ENCODE measurements at regions not wholly inside any gene's neighbourhood (a gene's known extent, or its start where the extent isn't known, plus 50 kb on each side); places are given as distances from the start of the nearest gene placed in this dataset.
A peak's percentile ranks its signal among the peaks of the same experiment; 100 is the strongest.
"Not testable (repeated sequence)": the region's sequence is repeated elsewhere in the genome, so short reads cannot be mapped to it uniquely, and the experiment has no call there.

- DNase-seq: no peak
These were observed 1351.3 kb upstream of the CHAC2 start for GRCh38 chr2:52416340-52416739.

GRCh38 chr2:52414561-52415295, 1352.9 kb upstream of the CHAC2 start:
- no peak for DNase-seq

GRCh38 chr2:52409308-52410118, 1358.1 kb upstream of the CHAC2 start:
- not testable (repeated sequence) for DNase-seq

GRCh38 chr2:52405980-52406379, 1361.6 kb upstream of the CHAC2 start:
- DNase-seq: no peak

GRCh38 chr2:52404866-52405265, 1362.7 kb upstream of the CHAC2 start:
- DNase-seq: no peak

GRCh38 chr2:52404046-52404445, 1363.6 kb upstream of the CHAC2 start:
- no peak for DNase-seq

GRCh38 chr2:52402128-52402527, 1365.5 kb upstream of the CHAC2 start:
- DNase-seq: no peak

- DNase-seq: no peak
These were observed 1364.9 kb upstream of the NRXN1 start for GRCh38 chr2:52396836-52397235.

- DNase-seq: no peak
These were observed 1364.0 kb upstream of the NRXN1 start for GRCh38 chr2:52395912-52396311.

- DNase-seq: no peak
These were observed 1359.7 kb upstream of the NRXN1 start for GRCh38 chr2:52391621-52392020.

- no peak for DNase-seq
These were observed 1358.7 kb upstream of the NRXN1 start for GRCh38 chr2:52390651-52391050.

- DNase-seq: no peak
These were observed 1356.1 kb upstream of the NRXN1 start for GRCh38 chr2:52387937-52388590.

GRCh38 chr2:52386433-52387030, 1354.6 kb upstream of the NRXN1 start:
- peak in 1 of 2 experiments; percentile 14 for DNase-seq

GRCh38 chr2:52383541-52383940, 1351.6 kb upstream of the NRXN1 start:
- no peak for DNase-seq

- no peak for DNase-seq
These were observed 1337.2 kb upstream of the NRXN1 start for GRCh38 chr2:52369178-52369577.

GRCh38 chr2:52368141-52368540, 1336.2 kb upstream of the NRXN1 start:
- no peak for DNase-seq

- DNase-seq: no peak
These were observed 1334.0 kb upstream of the NRXN1 start for GRCh38 chr2:52365946-52366345.

- DNase-seq: no peak
These were observed 1324.6 kb upstream of the NRXN1 start for GRCh38 chr2:52356556-52356955.

GRCh38 chr2:52347292-52347691, 1315.4 kb upstream of the NRXN1 start:
- DNase-seq: no peak

GRCh38 chr2:52345676-52346075, 1313.7 kb upstream of the NRXN1 start:
- no peak for DNase-seq

- DNase-seq: no peak
These were observed 1313.2 kb upstream of the NRXN1 start for GRCh38 chr2:52345082-52345481.

- no peak for DNase-seq
These were observed 1311.9 kb upstream of the NRXN1 start for GRCh38 chr2:52343706-52344266.

- DNase-seq: no peak
These were observed 1311.1 kb upstream of the NRXN1 start for GRCh38 chr2:52343010-52343409.

All from cerebellar nuclear complex (tissue), 1 donor.